ENCODE measurements at regions not wholly inside any gene's neighbourhood (a gene's known extent, or its start where the extent isn't known, plus 50 kb on each side); places are given as distances from the start of the nearest gene placed in this dataset.

DNA sequence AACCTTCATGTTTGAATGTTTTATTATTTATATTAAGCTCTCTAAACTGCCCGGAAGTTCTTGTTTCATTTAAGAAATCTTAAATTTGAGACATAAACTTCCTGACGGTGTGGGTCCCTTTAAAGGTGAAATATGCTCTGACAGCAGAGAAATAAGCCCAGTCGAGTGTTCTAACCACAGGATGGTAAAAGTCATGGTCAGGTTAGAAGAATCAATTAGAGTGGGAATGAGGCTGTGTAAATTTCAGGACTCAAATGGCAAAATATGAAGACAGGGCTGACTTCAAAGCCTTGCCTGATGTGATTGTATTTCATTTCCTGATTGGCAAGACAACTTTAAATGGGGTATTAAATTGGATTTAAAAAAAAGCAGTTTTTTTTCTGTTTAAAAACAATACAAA is 432.9 kb upstream of the BRINP1 start:
- Histone ChIP-seq H3K4me3 (ENCODE audit: low read depth, low read length) (no peak overlapping the region), H3K27ac (ENCODE audit: extremely low read depth, low read depth, low read length) (no peak overlapping the region), H3K36me3 (ENCODE audit: control insufficient read depth in 2 of 2, insufficient read depth in 1 of 2, low read length in 2 of 2) (no peaks in the 10 kb centered on the region), H3K4me1 (ENCODE audit: control insufficient read depth, insufficient read depth, low read length) (no peaks in the 10 kb centered on the region), H3K9me3 (ENCODE audit: control insufficient read depth, insufficient read depth, low read depth, low read length) (no peaks in the 10 kb centered on the region)
- TF ChIP-seq ZBTB17 (tag by site-specific recombination; IDR thresholded peaks at IDR 0.05): no peak
- TF ChIP-seq ZNF266 (tag by site-specific recombination; IDR thresholded peaks at IDR 0.05; ENCODE audit: low read depth): no peak
- no peak for TF ChIP-seq ZFHX2 (tag by site-specific recombination; conservative IDR thresholded peaks at IDR 0.05)
- TF ChIP-seq ZNF157 (tag by site-specific recombination; IDR thresholded peaks at IDR 0.05): no peak
- TF ChIP-seq ZNF184 (tag by site-specific recombination; IDR thresholded peaks at IDR 0.05): no peak
- no peak for TF ChIP-seq ZNF610 (tag by site-specific recombination; IDR thresholded peaks at IDR 0.05; ENCODE audit: borderline replicate concordance)
- no peak for TF ChIP-seq ZNF362 (tag by site-specific recombination; IDR thresholded peaks at IDR 0.05)
- no peak for TF ChIP-seq GLIS1 (tag by site-specific recombination; IDR thresholded peaks at IDR 0.05)
- TF ChIP-seq ZNF747 (tag by site-specific recombination; IDR thresholded peaks at IDR 0.05): no peak
- TF ChIP-seq PATZ1 (tag by site-specific recombination; IDR thresholded peaks at IDR 0.05): no peak
- no peak for TF ChIP-seq ZNF155 (tag by site-specific recombination; IDR thresholded peaks at IDR 0.05)
- no peak for TF ChIP-seq GLI2 (tag by site-specific recombination; IDR thresholded peaks at IDR 0.05; ENCODE audit: borderline replicate concordance, low read depth)
- no peak for TF ChIP-seq REST (tag by site-specific recombination; IDR thresholded peaks at IDR 0.05)
- no peak for TF ChIP-seq GFI1B (tag by site-specific recombination; IDR thresholded peaks at IDR 0.05)
- no peak for TF ChIP-seq ZNF138 (tag by site-specific recombination; IDR thresholded peaks at IDR 0.05; ENCODE audit: borderline replicate concordance)
- no peak for TF ChIP-seq ZNF48 (tag by site-specific recombination; IDR thresholded peaks at IDR 0.05)
- CTCF ChIA-PET: no interaction called here
- POLR2A ChIA-PET: no interaction called here

GRCh38 chr9:119801311-119801710 is 432.1 kb upstream of the BRINP1 start:
- ChIA-PET POLR2A (no interaction called here), CTCF (no interaction called here)
- Histone ChIP-seq H3K4me1 (ENCODE audit: control insufficient read depth, insufficient read depth, low read length) (no peaks in the 10 kb centered on the region), H3K27ac (ENCODE audit: extremely low read depth, low read depth, low read length) (no peak overlapping the region), H3K9me3 (ENCODE audit: control insufficient read depth, insufficient read depth, low read depth, low read length) (no peaks in the 10 kb centered on the region), H3K4me3 (ENCODE audit: low read depth, low read length) (no peak overlapping the region), H3K36me3 (ENCODE audit: control insufficient read depth in 2 of 2, insufficient read depth in 1 of 2, low read length in 2 of 2) (no peaks in the 10 kb centered on the region)
- TF ChIP-seq ZNF704 (tag by site-specific recombination; IDR thresholded peaks at IDR 0.05) (no peak), ZSCAN30 (tag by site-specific recombination; IDR thresholded peaks at IDR 0.05) (no peak), MEIS1 (CRISPR knock-in tag; IDR thresholded peaks at IDR 0.05; ENCODE audit: borderline replicate concordance) (no peak)
- TF ChIP-seq, protein P1, sequence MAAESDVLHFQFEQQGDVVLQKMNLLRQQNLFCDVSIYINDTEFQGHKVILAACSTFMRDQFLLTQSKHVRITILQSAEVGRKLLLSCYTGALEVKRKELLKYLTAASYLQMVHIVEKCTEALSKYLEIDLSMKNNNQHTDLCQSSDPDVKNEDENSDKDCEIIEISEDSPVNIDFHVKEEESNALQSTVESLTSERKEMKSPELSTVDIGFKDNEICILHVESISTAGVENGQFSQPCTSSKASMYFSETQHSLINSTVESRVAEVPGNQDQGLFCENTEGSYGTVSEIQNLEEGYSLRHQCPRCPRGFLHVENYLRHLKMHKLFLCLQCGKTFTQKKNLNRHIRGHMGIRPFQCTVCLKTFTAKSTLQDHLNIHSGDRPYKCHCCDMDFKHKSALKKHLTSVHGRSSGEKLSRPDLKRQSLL (tag by site-specific recombination; IDR thresholded peaks at IDR 0.05): no peak

All from HEK293 (cell line).